Heart left ventricle (tissue), 16 donors: ENCODE measurements at regions not wholly inside any gene's neighbourhood (a gene's known extent, or its start where the extent isn't known, plus 50 kb on each side); places are given as distances from the start of the nearest gene placed in this dataset.
A peak's percentile ranks its signal among the peaks of the same experiment; 100 is the strongest.

Experiments
- ATAC-seq, 4 donors: fragments of 200-7000 bp; cut with Tn5 transposase; one replicate each; pipeline ENCODE4 v1.9.1; 2020 to 2022; ENCODE audit warnings: moderate library complexity in 4 of 4, mild to moderate bottlenecking in 3 of 4, moderate number of reproducible peaks in 1 of 4
- DNase-seq, 5 donors: peaks; one replicate each; pipeline ENCODE4 v3.0.0-alpha.2; 2020
- H3K27ac ChIP-seq, 12 donors: fragments of 200-600 bp; sonication (generic) in 4 of 12; one replicate each; pipeline versions ENCODE4 v1.5.0 to v1.8.0; 2016 to 2022; ENCODE audit warnings: mild to moderate bottlenecking in 2 of 12
- H3K27me3 ChIP-seq, 9 donors: fragments of 200-600 bp; sonication (generic) in 2 of 9; one replicate each; pipeline versions ENCODE4 v1.5.1 to v1.8.0; 2016 to 2022; ENCODE audit warnings: mild to moderate bottlenecking in 3 of 9
- H3K36me3 ChIP-seq, 9 donors: fragments of 200-600 bp; sonication (generic) in 2 of 9; one replicate each; pipeline versions ENCODE4 v1.5.0 to v1.8.0; 2018 to 2022; ENCODE audit warnings: mild to moderate bottlenecking in 2 of 9
- H3K4me1 ChIP-seq, 12 donors: fragments of 200-600 bp; sonication (generic) in 4 of 12; one replicate each; pipeline versions ENCODE4 v1.5.0 to v1.8.0; 2016 to 2022; ENCODE audit warnings: mild to moderate bottlenecking in 3 of 12
- H3K4me3 ChIP-seq, 12 donors: fragments of 200-600 bp; sonication (generic) in 4 of 12; one replicate each; pipeline versions ENCODE4 v1.5.0 to v1.8.0; 2017 to 2022; ENCODE audit warnings: mild to moderate bottlenecking in 9 of 12, moderate library complexity in 4 of 12
- H3K9me3 ChIP-seq, 12 donors: fragments of 200-600 bp; sonication (generic) in 4 of 12; one replicate each; pipeline versions ENCODE4 v1.5.0 to v1.8.0; 2016 to 2022; ENCODE audit warnings: mild to moderate bottlenecking in 1 of 12
- CTCF ChIP-seq, 12 donors: fragments of 200-600 bp; sonication (generic) in 4 of 12; IDR thresholded peaks; one replicate each; pipeline versions ENCODE4 v1.5.0 to v1.8.0; 2018 to 2022; ENCODE audit warnings: antibody characterized with exemption in 12 of 12, mild to moderate bottlenecking in 5 of 12
- POLR2A ChIP-seq, 2 donors: fragments of 450-650 bp; IDR thresholded peaks; one replicate each; pipeline ENCODE4 v1.6.1; 2017; ENCODE audit warnings: antibody characterized with exemption in 2 of 2, mild to moderate bottlenecking in 2 of 2, moderate library complexity in 2 of 2
- WGBS, 4 donors: extraction: QIAGEN DNeasy Blood & Tissue Kit in 2 of 4; methylation state at CpG; one replicate each; pipeline versions ENCODE4 v1.1.5 to v1.1.7; 2013 to 2018; 5-methylcytosine and 5-hydroxymethylcytosine counted together
- intact Hi-C, 10 donors: fragments of 100-400 bp; cut with DNase I; formaldehyde crosslinking; loops; one replicate each; pipeline versions ENCODE4 v1.11.1 to v1.14.2; 2022
- donor health status: ischemic (EF 13 %, LVEDD 7.1; RV severe dilation, severe dysfunction).
- donor health status: healthy with polysubstance abuse.
- donor health status: DM: no; HTN: yes; CAD: no.
- donor health status: DM: no; HTN: no; CAD: no.
- donor health status: ischemic (EF 25% LVEDD 6.9; RV normal size, moderate dysfunction).
- donor health status: ischemic (EF 25% LVEDD 5.7; RV mildly dilated, moderate dysfunction).
- donor health status: healthy.
- donor health status: DM: yes; HTN: yes; CAD: no.
- donor health status: ischemic (EF 35%, LVEDD 5.7; RV mildly dilated, moderate dysfunction).
- donor health status: nonischemic (EF 11% LVEDD 7.7; RV severe dilation, severe dysfunction).
- donor health status: DM: yes; HTN: yes; CAD: no.
- donor health status: PGD.
- donor health status: ischemic (EF 29% LVEDD 5.4; RV normal size, mild dysfunction).
- donor health status: nonischemic (EF 23%, LVEDD 6.1; RV moderate dilation, normal function).

- no peaks in the 10 kb centered on the region for H3K4me1 ChIP-seq
- ATAC-seq (no peak), DNase-seq (no peak)
- intact Hi-C loops: no loop called here
- H3K4me3 ChIP-seq: no peak overlapping the region
- no peaks in the 10 kb centered on the region for H3K9me3 ChIP-seq
- no peak overlapping the region for H3K27ac ChIP-seq
- WGBS, 4 donors: 76 to 83% (median 79%) methylated on average over 18 of the region's 18 CpGs
- H3K27me3 ChIP-seq: peaks cover 0 to 25% (median 3%) of the 10 kb centered on the region in 9 donors
- H3K36me3 ChIP-seq: no peaks in the 10 kb centered on the region
- TF ChIP-seq POLR2A (IDR thresholded peaks at IDR 0.05) (no peak), CTCF (IDR thresholded peaks at IDR 0.05) (no peak)
Measured at GRCh38 chr6:1226277-1227099, 85.4 kb upstream of the FOXQ1 start.

GRCh38 chr6:1224514-1224913, 87.4 kb upstream of the FOXQ1 start:
- 86 to 91% (median 87%) methylated on average over 2 of the region's 2 CpGs for WGBS, 4 donors
- Histone ChIP-seq H3K4me3 (no peak overlapping the region), H3K27ac (no peak overlapping the region), H3K36me3 (no peaks in the 10 kb centered on the region), H3K4me1 (no peaks in the 10 kb centered on the region), H3K27me3 (peaks cover 0 to 13% (median 0%) of the 10 kb centered on the region in 9 donors), H3K9me3 (no peaks in the 10 kb centered on the region)
- intact Hi-C loops: no loop called here
- TF ChIP-seq POLR2A (IDR thresholded peaks at IDR 0.05): no peak
- no peak for TF ChIP-seq CTCF (IDR thresholded peaks at IDR 0.05)
- DNase-seq: no peak
- no peak for ATAC-seq

- DNase-seq (peak in 4 of 5 donors; percentile 49 to 77 (median 66)), ATAC-seq (peak; percentile 88 to 97 (median 94))
- Histone ChIP-seq H3K27me3 (peaks cover 0 to 4% (median 0%) of the 10 kb centered on the region in 9 donors), H3K9me3 (no peaks in the 10 kb centered on the region), H3K36me3 (no peaks in the 10 kb centered on the region), H3K27ac (no peak overlapping the region), H3K4me3 (no peak overlapping the region), H3K4me1 (no peaks in the 10 kb centered on the region)
- intact Hi-C loops: no loop called here
- WGBS, 4 donors: 38 to 54% (median 45%) methylated on average over 12 to 13 of the region's 13 CpGs
- no peak for TF ChIP-seq POLR2A (IDR thresholded peaks at IDR 0.05)
- TF ChIP-seq CTCF (IDR thresholded peaks at IDR 0.05): no peak
Measured at GRCh38 chr6:1222728-1223595, 88.9 kb upstream of the FOXQ1 start.

GRCh38 chr6:1217396-1217795, 94.5 kb upstream of the FOXQ1 start:
- H3K4me3 ChIP-seq: no peak overlapping the region
- no peak for ATAC-seq
- no peaks in the 10 kb centered on the region for H3K4me1 ChIP-seq
- H3K27ac ChIP-seq: no peak overlapping the region
- intact Hi-C loops: no loop called here
- H3K36me3 ChIP-seq: no peaks in the 10 kb centered on the region
- 70 to 91% (median 83%) methylated on average over 5 of the region's 5 CpGs for WGBS, 4 donors
- DNase-seq: no peak
- TF ChIP-seq CTCF (IDR thresholded peaks at IDR 0.05) (no peak), POLR2A (IDR thresholded peaks at IDR 0.05) (no peak)
- peaks cover 0 to 6% (median 0%) of the 10 kb centered on the region in 9 donors for H3K27me3 ChIP-seq
- H3K9me3 ChIP-seq: no peaks in the 10 kb centered on the region
